Stomach (tissue), 4 donors: ENCODE measurements at regions not wholly inside any gene's neighbourhood (a gene's known extent, or its start where the extent isn't known, plus 50 kb on each side); places are given as distances from the start of the nearest gene placed in this dataset.

ENCODE experiments used
- EP300 ChIP-seq: sonication (generic); formaldehyde crosslinking; IDR thresholded peaks from one replicate; pipeline ENCODE4 v1.6.1; 2017; ENCODE audit warnings: antibody characterized with exemption
- POLR2A ChIP-seq, 4 donors: fragments of 450-650 bp; IDR thresholded peaks; one replicate each; pipeline ENCODE4 v1.6.1; 2016; ENCODE audit warnings: antibody characterized with exemption in 4 of 4, control low read depth in 2 of 4, mild to moderate bottlenecking in 1 of 4, moderate library complexity in 1 of 4
- POLR2AphosphoS5 ChIP-seq, 3 donors: sonication (generic); formaldehyde crosslinking; IDR thresholded peaks; one replicate each; pipeline ENCODE4 v1.6.1; 2016; ENCODE audit warnings: antibody characterized with exemption in 3 of 3
- TF ChIP-seq, protein P1 (sequence below), 7 experiments: fragments of 450-650 bp in 4 of 7; fragments of 200-600 bp in 3 of 7; sonication (generic) in 3 of 7; IDR thresholded peaks; one replicate each; pipeline ENCODE4 v1.5.1; 2016 to 2019; ENCODE audit warnings: antibody characterized with exemption in 7 of 7, control low read depth in 2 of 7, mild to moderate bottlenecking in 1 of 7

DNA sequence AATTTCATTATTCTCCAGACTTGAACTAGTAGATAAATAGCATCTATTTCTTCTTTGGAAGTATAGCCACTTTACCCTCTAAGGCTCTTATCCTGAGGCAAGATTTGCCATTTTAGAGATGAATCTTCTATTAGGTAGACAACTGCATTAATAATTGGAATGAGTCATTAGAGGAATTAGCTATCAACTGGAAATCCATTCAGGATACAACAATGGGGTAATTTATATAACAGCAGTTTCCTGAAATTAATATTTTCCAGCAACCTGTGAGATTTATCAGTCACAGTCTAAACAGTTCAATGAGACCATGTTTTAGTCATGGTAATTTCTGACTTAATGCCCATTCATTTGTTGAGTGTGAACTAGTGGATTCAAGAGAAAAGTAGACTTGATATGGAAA lies 928.6 kb upstream of the MBL2 start:
- TF ChIP-seq, protein P1, sequence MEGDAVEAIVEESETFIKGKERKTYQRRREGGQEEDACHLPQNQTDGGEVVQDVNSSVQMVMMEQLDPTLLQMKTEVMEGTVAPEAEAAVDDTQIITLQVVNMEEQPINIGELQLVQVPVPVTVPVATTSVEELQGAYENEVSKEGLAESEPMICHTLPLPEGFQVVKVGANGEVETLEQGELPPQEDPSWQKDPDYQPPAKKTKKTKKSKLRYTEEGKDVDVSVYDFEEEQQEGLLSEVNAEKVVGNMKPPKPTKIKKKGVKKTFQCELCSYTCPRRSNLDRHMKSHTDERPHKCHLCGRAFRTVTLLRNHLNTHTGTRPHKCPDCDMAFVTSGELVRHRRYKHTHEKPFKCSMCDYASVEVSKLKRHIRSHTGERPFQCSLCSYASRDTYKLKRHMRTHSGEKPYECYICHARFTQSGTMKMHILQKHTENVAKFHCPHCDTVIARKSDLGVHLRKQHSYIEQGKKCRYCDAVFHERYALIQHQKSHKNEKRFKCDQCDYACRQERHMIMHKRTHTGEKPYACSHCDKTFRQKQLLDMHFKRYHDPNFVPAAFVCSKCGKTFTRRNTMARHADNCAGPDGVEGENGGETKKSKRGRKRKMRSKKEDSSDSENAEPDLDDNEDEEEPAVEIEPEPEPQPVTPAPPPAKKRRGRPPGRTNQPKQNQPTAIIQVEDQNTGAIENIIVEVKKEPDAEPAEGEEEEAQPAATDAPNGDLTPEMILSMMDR (IDR thresholded peaks at IDR 0.05): no peak
- TF ChIP-seq POLR2A (IDR thresholded peaks at IDR 0.05) (no peak), POLR2AphosphoS5 (IDR thresholded peaks at IDR 0.05) (no peak), EP300 (no peak)
